ENCODE measurements at regions not wholly inside any gene's neighbourhood (a gene's known extent, or its start where the extent isn't known, plus 50 kb on each side); places are given as distances from the start of the nearest gene placed in this dataset.

DNA sequence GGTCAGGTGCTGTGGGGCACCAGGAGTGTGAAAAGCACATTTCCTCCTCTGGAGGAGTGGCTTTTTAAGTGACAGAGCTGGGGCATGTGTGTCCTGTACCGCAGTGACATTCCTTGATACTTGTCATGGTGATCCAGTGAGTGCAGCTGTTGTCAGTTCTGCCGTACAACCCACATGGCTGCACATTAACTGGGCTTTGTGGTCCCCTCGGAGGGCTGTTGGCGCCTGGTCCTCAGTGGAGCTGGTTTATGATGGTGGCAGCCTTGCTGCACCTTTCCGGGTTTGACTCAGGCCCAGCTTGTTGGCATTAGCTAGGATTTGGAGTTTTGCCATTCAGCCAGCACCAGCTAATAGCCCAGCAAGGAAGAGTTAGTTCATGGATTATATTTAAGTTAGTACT is 77.0 kb downstream of the SLC25A47 start (continued):
- TF ChIP-seq REST (IDR thresholded peaks at IDR 0.05) = no peak
- TF ChIP-seq EGR1 (IDR thresholded peaks at IDR 0.05; ENCODE audit: low read depth in 2 of 2) = no peak
- no peak for TF ChIP-seq HNF4G (IDR thresholded peaks at IDR 0.05)
- no peak for TF ChIP-seq FOXA2 (IDR thresholded peaks at IDR 0.05)
- TF ChIP-seq NR2F2 (IDR thresholded peaks at IDR 0.05) = no peak
- no peak for TF ChIP-seq RAD21 (IDR thresholded peaks at IDR 0.05)

- TF ChIP-seq HNF4A (conservative IDR thresholded peaks at IDR 0.05) (no peak), YY1 (IDR thresholded peaks at IDR 0.05) (no peak), NR2F2 (IDR thresholded peaks at IDR 0.05) (no peak), CTCF (IDR thresholded peaks at IDR 0.05; ENCODE audit: low read depth, low read length, missing input control) (no peak), ZBTB33 (IDR thresholded peaks at IDR 0.05) (no peak), HNF4G (IDR thresholded peaks at IDR 0.05) (no peak), FOXA1 (IDR thresholded peaks at IDR 0.05) (no peak), EGR1 (IDR thresholded peaks at IDR 0.05; ENCODE audit: low read depth in 2 of 2) (no peak)
- TF ChIP-seq, protein P1, sequence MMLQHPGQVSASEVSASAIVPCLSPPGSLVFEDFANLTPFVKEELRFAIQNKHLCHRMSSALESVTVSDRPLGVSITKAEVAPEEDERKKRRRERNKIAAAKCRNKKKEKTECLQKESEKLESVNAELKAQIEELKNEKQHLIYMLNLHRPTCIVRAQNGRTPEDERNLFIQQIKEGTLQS (IDR thresholded peaks at IDR 0.05) = no peak
- no peak overlapping the region for H3K27ac ChIP-seq (ENCODE audit: low read depth in 1 of 2, low read length in 2 of 2)
- H3K27me3 ChIP-seq (ENCODE audit: control insufficient read depth in 4 of 4, insufficient read depth in 4 of 4, low read length in 3 of 4) = no peaks in the 10 kb centered on the region
- H3K9ac ChIP-seq (ENCODE audit: low read depth in 1 of 2, low read length in 2 of 2) = no peak overlapping the region
- no peak for DNase-seq (ENCODE audit: low spot score)
- no peak overlapping the region for H3K4me3 ChIP-seq (ENCODE audit: low read depth in 1 of 3, low read length in 3 of 3)
- WGBS = 92% methylated on average over 17 of the region's 17 CpGs
- H3K9me3 ChIP-seq (ENCODE audit: control insufficient read depth in 4 of 4, low read length in 3 of 4) = no peaks in the 10 kb centered on the region
- H3K4me1 ChIP-seq (ENCODE audit: control insufficient read depth in 4 of 4, insufficient read depth in 4 of 4, low read length in 3 of 4) = peaks cover 0 to 7% (median 2%) of the 10 kb centered on the region in 4 donors
- no peaks in the 10 kb centered on the region for H3K36me3 ChIP-seq (ENCODE audit: control insufficient read depth in 4 of 4, insufficient read depth in 3 of 4, low read depth in 1 of 4, low read length in 3 of 4)
Measured at GRCh38 chr14:100401031-100401692, 78.0 kb downstream of the SLC25A47 start.

- Histone ChIP-seq H3K27ac (ENCODE audit: low read depth in 1 of 2, low read length in 2 of 2) (no peak overlapping the region), H3K27me3 (ENCODE audit: control insufficient read depth in 4 of 4, insufficient read depth in 4 of 4, low read length in 3 of 4) (no peaks in the 10 kb centered on the region), H3K9me3 (ENCODE audit: control insufficient read depth in 4 of 4, low read length in 3 of 4) (no peaks in the 10 kb centered on the region), H3K36me3 (ENCODE audit: control insufficient read depth in 4 of 4, insufficient read depth in 3 of 4, low read depth in 1 of 4, low read length in 3 of 4) (no peaks in the 10 kb centered on the region), H3K4me3 (ENCODE audit: low read depth in 1 of 3, low read length in 3 of 3) (no peak overlapping the region), H3K4me1 (ENCODE audit: control insufficient read depth in 4 of 4, insufficient read depth in 4 of 4, low read length in 3 of 4) (peaks cover 2 to 12% (median 7%) of the 10 kb centered on the region in 4 donors), H3K9ac (ENCODE audit: low read depth in 1 of 2, low read length in 2 of 2) (no peak overlapping the region)
- 80% methylated on average over 3 of the region's 3 CpGs for WGBS
- no peak for DNase-seq (ENCODE audit: low spot score)
- no peak for TF ChIP-seq FOXA1 (IDR thresholded peaks at IDR 0.05)
- TF ChIP-seq FOXA2 (IDR thresholded peaks at IDR 0.05) = no peak
- no peak for TF ChIP-seq RXRA (IDR thresholded peaks at IDR 0.05)
Measured at GRCh38 chr14:100401792-100402191, 78.7 kb downstream of the SLC25A47 start.

Data from liver (tissue), 8 donors.